ENCODE measurements at regions not wholly inside any gene's neighbourhood (a gene's known extent, or its start where the extent isn't known, plus 50 kb on each side); places are given as distances from the start of the nearest gene placed in this dataset.

- H3K9me2 ChIP-seq (ENCODE audit: insufficient read depth) = no peaks in the 10 kb centered on the region
- no peaks in the 10 kb centered on the region for H3K79me2 ChIP-seq (replicated peaks; ENCODE audit: insufficient read depth)
- no peak overlapping the region for H3K4me3 ChIP-seq
- no peak overlapping the region for H3K27ac ChIP-seq (ENCODE audit: low read depth)
- no peaks in the 10 kb centered on the region for H4K20me1 ChIP-seq (replicated peaks; ENCODE audit: insufficient read depth)
- ATAC-seq (no peak), DNase-seq (ENCODE audit: low spot score) (no peak)
- no peak for TF ChIP-seq ZNF331 (CRISPR knock-in tag; IDR thresholded peaks at IDR 0.05; ENCODE audit: low read depth)
- no peak for TF ChIP-seq ETS1 (IDR thresholded peaks at IDR 0.05)
- Mint-ChIP-seq H3K4me3 (no peak overlapping the region), H3K9me3 (no peaks in the 10 kb centered on the region), H3K27ac (no peak overlapping the region), H3K27me3 (ENCODE audit: insufficient read depth, low read depth, poor library complexity) (no peaks in the 10 kb centered on the region), H3K4me1 (no peaks in the 10 kb centered on the region), H3K36me3 (ENCODE audit: low read depth) (no peaks in the 10 kb centered on the region)
- no peak overlapping the region for H3K4me2 ChIP-seq
- H2AFZ ChIP-seq = no peak overlapping the region
- no peaks in the 10 kb centered on the region for H3K4me1 ChIP-seq (ENCODE audit: insufficient read depth)
- no peaks in the 10 kb centered on the region for H3F3A ChIP-seq (replicated peaks; ENCODE audit: low read depth)
- H3K27me3 ChIP-seq (ENCODE audit: insufficient read depth) = no peaks in the 10 kb centered on the region
- H3K36me3 ChIP-seq (ENCODE audit: insufficient read depth) = no peaks in the 10 kb centered on the region
These were observed 383.5 kb downstream of the FRK start for GRCh38 chr6:115677198-115677597.

- Histone ChIP-seq H4K20me1 (replicated peaks; ENCODE audit: insufficient read depth) (no peaks in the 10 kb centered on the region), H3K4me1 (ENCODE audit: insufficient read depth) (no peaks in the 10 kb centered on the region), H2AFZ (no peak overlapping the region), H3K36me3 (ENCODE audit: insufficient read depth) (no peaks in the 10 kb centered on the region), H3K4me2 (no peak overlapping the region), H3K4me3 (no peak overlapping the region), H3K79me2 (replicated peaks; ENCODE audit: insufficient read depth) (no peaks in the 10 kb centered on the region), H3F3A (replicated peaks; ENCODE audit: low read depth) (no peaks in the 10 kb centered on the region), H3K27me3 (ENCODE audit: insufficient read depth) (no peaks in the 10 kb centered on the region), H3K27ac (ENCODE audit: low read depth) (no peak overlapping the region), H3K9me2 (ENCODE audit: insufficient read depth) (no peaks in the 10 kb centered on the region)
- Mint-ChIP-seq H3K4me3 (no peak overlapping the region), H3K36me3 (ENCODE audit: low read depth) (no peaks in the 10 kb centered on the region), H3K27me3 (ENCODE audit: insufficient read depth, low read depth, poor library complexity) (no peaks in the 10 kb centered on the region), H3K4me1 (no peaks in the 10 kb centered on the region), H3K27ac (no peak overlapping the region), H3K9me3 (no peaks in the 10 kb centered on the region)
- ATAC-seq (no peak), DNase-seq (ENCODE audit: low spot score) (no peak)
- no peak for TF ChIP-seq POLR2AphosphoS5 (IDR thresholded peaks at IDR 0.05; ENCODE audit: low read depth)
- no peak for TF ChIP-seq JUNB (IDR thresholded peaks at IDR 0.05; ENCODE audit: unreplicated experiment)
- no peak for TF ChIP-seq EZH2phosphoT487 (IDR thresholded peaks at IDR 0.05; ENCODE audit: unreplicated experiment)
- TF ChIP-seq ZNF114 (CRISPR knock-in tag; IDR thresholded peaks at IDR 0.05) = no peak
- no peak for TF ChIP-seq EZH2 (IDR thresholded peaks at IDR 0.05; ENCODE audit: low read depth, unreplicated experiment)
- no peak for TF ChIP-seq STAT1 (IDR thresholded peaks at IDR 0.05; ENCODE audit: unreplicated experiment)
- no peak for TF ChIP-seq NANOG (IDR thresholded peaks at IDR 0.05; ENCODE audit: borderline replicate concordance)
- TF ChIP-seq ZNF462 (CRISPR knock-in tag; IDR thresholded peaks at IDR 0.05) = no peak
- TF ChIP-seq CTCF (conservative IDR thresholded peaks at IDR 0.05; ENCODE audit: low read depth in 2 of 2) = no peak
- no peak for TF ChIP-seq CREB1 (CRISPR knock-in tag; IDR thresholded peaks at IDR 0.05; ENCODE audit: low read depth)
These were observed 385.2 kb downstream of the FRK start for GRCh38 chr6:115675443-115675842.

All from GM23338 (cell line).